KBM-7 (cell line): ENCODE measurements at regions not wholly inside any gene's neighbourhood (a gene's known extent, or its start where the extent isn't known, plus 50 kb on each side); places are given as distances from the start of the nearest gene placed in this dataset.

Source experiments
- DNase-seq: peaks from one replicate; pipeline ENCODE4 v3.0.0-alpha.2; 2015
- in situ Hi-C: fragments of 300-500 bp; cut with MboI; formaldehyde crosslinking; loops from 2 replicates; pipeline ENCODE4 v1.14.3; 2020; ENCODE audit warnings: low sequenced_read_pairs, low pct_unique_long_range_greater_than_20kb, mixed read lengths

DNA sequence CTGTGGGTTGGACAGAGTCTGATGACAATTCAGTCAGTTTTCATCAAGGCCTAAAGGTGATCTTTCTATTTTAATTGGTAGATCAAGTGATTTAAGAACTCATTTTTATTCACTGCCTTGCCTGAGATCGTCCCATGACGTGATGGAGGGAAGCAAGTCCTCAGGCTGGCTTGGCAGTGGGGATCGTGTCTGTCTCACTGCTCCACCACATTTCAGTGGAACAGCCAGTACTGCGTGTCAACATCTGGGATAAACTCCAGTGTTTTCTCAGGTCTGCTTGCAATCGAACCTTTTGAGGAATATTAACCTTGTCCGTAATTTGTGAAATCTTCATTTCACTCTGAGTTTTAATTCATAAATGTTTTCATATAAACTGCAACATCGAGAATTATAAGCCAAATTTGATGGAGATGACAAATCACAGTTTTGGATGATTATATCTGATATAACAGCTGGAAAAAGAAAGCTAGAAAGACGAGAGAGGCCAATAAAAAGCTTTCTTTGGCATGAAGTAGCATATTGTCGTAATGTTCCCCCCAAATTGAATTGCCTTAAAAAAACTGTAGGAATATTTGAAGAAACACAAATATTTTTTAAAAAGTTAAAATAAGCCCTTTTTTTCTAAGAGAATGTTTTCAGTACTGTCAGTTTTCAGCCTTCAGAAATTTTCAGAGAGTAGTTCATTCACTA is 414.7 kb upstream of the SPRED2 start:
- in situ Hi-C loops = no loop called here
- no peak for DNase-seq

DNA sequence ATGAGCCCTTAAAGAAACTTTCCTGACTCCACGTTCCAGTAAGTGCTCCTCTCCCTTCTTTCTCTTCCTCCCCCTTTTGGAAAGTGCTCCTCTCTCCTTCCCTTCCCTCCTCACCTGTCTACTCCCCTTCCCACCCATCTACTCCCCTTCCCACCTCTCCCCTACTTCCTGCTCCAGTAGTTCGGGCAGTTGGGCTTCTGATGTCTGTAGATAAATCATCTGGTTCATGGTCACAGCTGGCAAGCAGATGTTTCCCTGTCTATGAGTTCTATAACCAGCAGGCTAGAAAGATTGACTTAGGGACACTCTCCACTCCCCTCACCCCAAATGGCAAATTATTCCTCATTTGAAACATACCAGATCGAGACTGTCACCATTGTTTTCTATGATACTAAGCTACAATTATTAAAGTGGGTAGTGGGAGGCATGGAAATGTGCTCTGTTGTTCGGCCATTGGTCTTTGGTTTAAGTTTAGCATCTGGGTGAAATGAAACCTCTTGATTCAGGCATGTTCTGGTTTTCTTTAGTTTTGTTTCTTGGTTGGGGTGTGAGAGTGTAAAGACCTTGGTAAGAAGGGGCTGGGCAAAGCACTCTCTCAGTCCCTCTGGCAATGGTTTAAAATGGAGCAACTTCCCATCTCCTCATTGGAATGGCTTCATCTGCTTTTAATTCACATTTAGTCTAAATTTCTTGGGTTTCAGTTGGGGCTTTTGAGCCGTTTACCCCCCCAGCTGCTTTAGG is 413.2 kb upstream of the SPRED2 start:
- in situ Hi-C loops = no loop called here
- DNase-seq = no peak

DNA sequence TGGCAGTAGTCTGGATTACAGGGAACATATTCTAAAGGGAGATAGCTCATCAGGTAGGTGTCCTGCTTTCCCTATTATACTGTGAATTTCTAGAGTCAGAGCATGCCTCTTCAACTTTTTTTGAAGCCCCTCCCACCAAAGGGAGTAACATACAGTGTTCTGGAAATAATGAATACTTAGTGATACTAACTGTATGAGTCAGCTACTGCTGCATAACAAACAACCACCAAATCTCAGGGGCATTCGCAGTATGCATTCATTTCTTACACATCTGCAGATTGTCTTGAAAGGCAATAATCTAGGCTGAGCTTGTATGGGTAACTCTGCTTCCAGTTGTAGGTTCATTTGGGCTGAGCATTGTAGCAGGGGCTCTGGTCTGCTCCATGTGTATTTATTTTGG is 409.7 kb upstream of the SPRED2 start:
- no peak for DNase-seq
- in situ Hi-C loops = no loop called here

DNA sequence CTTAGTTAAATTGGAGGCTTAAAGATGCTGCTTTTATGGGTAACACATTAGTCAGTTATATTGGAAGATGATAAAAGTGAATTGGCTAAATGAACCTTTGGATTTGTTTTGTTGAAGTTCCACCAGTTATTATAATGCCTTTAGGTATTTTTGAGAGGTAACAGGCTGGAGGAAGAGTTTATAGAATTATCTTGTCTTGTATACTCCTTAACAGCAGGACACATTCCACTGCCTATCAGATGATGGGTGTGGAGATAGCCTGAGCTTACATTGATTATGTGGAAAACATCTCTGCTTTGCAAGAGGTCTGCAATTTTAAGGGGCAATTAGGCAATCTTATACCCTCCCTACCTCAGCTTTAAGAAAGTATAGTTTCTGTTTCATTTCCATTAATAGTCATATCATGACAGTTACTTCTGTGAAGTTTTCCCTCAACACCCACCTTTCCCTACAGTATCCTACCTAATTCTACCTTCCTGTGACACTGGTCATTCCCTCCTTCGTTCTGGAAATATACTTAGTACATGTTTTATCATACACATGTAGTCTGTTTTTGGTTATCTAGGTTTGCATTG is 403.7 kb upstream of the SPRED2 start:
- DNase-seq = no peak
- in situ Hi-C loops = no loop called here

GRCh38 chr2:65834771-65835475 is 402.5 kb upstream of the SPRED2 start:
- no peak for DNase-seq
- in situ Hi-C loops = no loop called here

DNA sequence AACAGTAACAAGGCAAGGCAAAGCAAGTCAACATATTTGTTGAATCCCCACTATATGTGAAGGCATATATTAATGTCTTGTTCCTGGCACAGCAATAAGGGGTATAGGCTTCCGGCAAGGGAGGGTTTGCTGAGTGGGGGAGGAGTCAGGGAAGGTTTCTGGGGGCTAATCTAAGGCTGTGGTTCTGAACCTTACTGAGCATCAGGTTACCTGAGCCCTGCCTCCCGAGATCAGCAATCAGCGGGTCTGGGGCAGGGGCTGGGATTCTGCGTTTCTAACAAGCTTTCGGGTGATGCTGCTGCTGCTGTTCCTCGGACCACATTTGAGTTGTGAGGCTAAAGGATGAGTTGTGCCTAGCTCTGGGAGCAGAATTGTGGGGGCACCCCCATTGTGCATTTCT is 401.7 kb upstream of the SPRED2 start:
- in situ Hi-C loops = no loop called here
- no peak for DNase-seq

DNA sequence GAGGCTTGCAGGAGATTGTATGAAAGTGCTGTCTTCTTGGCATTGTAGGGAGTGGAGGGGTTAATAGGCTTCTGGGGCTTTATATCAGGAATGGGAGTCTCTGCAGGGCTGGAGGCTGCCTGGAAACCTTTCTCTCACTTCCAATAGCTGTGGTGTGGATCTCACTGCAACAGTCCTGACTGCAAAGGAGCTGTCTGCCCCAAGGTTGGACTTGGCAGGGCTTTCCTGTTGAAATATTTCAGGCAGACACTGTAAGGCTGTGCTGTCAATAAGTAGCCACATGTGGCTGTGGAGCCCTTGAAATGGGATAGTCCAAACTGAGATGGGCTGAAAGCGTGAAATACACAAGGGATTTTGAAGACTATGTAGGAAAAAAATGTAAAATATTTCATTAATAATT is 399.1 kb upstream of the SPRED2 start:
- in situ Hi-C loops = no loop called here
- no peak for DNase-seq

- no peak for DNase-seq
Observed at GRCh38 chr2:65826567-65826966, 394.2 kb upstream of the SPRED2 start.

DNA sequence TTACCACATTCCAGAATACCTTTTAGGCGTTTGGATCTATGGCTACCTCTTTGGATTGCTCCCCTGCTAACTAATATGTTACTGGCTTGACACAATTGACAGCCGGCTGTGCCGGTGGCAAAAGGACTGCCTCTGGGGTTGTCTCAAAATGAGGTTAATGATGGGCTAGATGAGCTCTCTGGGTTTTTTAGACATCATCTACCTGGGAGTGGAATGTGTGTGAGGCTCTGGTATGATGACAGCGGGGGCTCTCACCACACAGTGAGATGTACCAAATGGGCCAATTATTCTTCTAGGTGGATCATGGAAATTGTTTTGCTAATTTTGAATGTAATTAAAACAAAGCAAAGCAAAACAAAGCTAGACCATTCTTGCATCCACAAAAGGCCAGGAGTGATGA is 391.1 kb upstream of the SPRED2 start:
- in situ Hi-C loops = no loop called here
- DNase-seq = no peak

More at GRCh38 chr2:65826567-65826966, 394.2 kb upstream of the SPRED2 start:
- in situ Hi-C loops = no loop called here

GRCh38 chr2:65820454-65820853 is 388.1 kb upstream of the SPRED2 start:
- DNase-seq = no peak
- in situ Hi-C loops = no loop called here

DNA sequence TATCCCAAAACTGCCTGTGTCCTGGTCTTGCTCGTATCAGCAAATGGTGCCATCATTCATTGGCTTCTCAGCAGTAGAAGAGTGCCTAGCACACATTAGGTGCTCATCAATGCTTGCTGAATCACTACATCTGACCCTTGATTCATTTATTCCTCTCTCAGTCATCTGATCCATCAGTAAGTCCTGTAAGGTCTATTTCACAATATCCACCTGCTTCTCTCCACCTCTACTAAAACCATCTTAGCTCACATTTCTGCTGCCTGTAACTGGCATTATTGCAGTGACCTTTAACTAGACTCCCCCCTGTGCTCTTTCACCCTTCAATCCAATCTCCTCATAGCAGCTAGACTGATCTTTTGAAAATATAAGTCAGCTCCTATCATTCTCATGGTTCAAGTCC is 387.6 kb upstream of the SPRED2 start:
- in situ Hi-C loops = no loop called here
- no peak for DNase-seq

DNA sequence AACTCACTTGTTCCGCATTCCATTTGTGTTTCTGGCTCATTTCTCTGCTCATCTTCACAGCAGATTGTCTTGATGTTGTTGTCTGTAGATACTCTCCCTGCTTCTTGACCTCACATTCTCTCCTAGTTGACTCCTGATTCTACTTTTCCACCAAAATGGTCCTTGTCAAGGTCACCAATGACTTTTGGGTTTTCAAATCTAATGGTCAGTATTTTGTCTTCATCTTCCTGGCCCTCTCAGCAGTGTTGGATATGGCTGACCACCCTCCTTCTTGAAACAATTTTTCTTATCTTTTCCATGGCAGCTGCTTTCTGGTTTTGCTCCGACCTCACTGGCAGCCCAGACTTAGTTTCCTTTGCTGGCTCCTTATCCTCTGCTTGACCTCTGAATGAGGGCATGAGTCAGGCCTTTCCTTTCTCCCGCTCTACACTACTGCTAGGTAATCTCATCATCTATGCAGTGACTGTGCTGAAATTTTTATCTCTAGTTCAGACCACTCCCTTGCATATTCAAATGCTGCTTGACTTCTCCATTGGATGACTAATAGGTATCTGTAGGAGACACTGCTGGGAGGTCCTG is 386.6 kb upstream of the SPRED2 start:
- DNase-seq = no peak
- in situ Hi-C loops = no loop called here

- no peak for DNase-seq
- in situ Hi-C loops = no loop called here
Observed at GRCh38 chr2:65813631-65814173, 381.3 kb upstream of the SPRED2 start.

- no peak for DNase-seq
- in situ Hi-C loops = no loop called here
Observed at GRCh38 chr2:65812887-65813286, 380.5 kb upstream of the SPRED2 start.

DNA sequence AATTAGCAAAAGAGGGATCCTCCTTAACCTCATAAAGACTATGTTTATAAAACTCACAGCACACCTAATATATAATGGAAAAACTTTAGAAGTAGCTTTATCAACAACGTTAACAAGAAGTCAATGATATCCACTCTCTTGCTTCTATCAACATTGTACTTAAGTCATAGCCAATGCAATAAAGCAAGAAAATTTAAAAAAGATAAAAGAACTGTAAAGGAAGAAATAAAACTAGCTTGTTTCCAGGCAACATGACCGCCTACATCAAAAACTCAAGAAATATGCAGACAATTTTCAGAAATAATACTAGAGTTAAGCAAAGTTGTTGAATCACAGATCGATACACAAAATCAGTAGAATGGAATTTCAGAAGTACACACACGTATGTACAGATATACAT is 375.5 kb upstream of the SPRED2 start:
- in situ Hi-C loops = no loop called here
- no peak for DNase-seq

GRCh38 chr2:65804777-65805176 is 372.4 kb upstream of the SPRED2 start:
- DNase-seq = no peak
- in situ Hi-C loops = no loop called here

- no peak for DNase-seq
- in situ Hi-C loops = no loop called here
Observed at GRCh38 chr2:65802298-65802942, 370.0 kb upstream of the SPRED2 start.

DNA sequence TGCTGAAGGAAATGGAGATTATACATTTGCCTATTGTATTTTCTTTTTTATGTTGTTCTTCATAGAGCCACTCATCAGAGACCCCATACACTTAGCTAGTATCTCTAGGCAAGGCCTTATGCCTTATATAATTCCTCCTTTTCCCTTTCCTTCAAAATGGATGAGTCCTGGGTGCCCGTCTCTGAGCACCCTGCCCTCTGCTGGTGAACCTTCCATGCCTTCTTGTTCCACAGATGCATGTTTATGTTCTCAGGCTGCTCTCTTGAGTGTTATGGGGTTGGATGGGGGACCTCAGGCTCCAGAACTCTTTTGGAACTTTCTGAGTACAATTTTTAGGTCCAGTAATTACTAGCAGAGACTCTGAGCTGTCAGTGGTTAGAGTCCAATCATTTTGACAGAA is 368.6 kb upstream of the SPRED2 start:
- in situ Hi-C loops = no loop called here
- DNase-seq = peak; percentile 2
